ENCODE measurements at regions not wholly inside any gene's neighbourhood (a gene's known extent, or its start where the extent isn't known, plus 50 kb on each side); places are given as distances from the start of the nearest gene placed in this dataset.

GRCh38 chrX:65602221-65602560 lies 65.3 kb upstream of the MSN start:
- TF ChIP-seq TCF12 (IDR thresholded peaks at IDR 0.05; ENCODE audit: low read depth) (no peak), RAD21 (IDR thresholded peaks at IDR 0.05; ENCODE audit: low read depth) (no peak)

- TF ChIP-seq MAX (IDR thresholded peaks at IDR 0.05) (no peak), EGR1 (IDR thresholded peaks at IDR 0.05) (no peak), TEAD4 (IDR thresholded peaks at IDR 0.05) (no peak), RAD21 (IDR thresholded peaks at IDR 0.05; ENCODE audit: low read depth) (no peak), CREB1 (IDR thresholded peaks at IDR 0.05; ENCODE audit: low read depth) (no peak), YY1 (IDR thresholded peaks at IDR 0.05; ENCODE audit: low read depth) (no peak), NFIC (IDR thresholded peaks at IDR 0.05) (no peak)
Observed at GRCh38 chrX:65601530-65602220, 65.8 kb upstream of the MSN start.

GRCh38 chrX:65601126-65601525 lies 66.3 kb upstream of the MSN start:
- no peak for TF ChIP-seq ZBTB7A (IDR thresholded peaks at IDR 0.05; ENCODE audit: low read depth)
- no peak for TF ChIP-seq YY1 (IDR thresholded peaks at IDR 0.05; ENCODE audit: low read depth)
- TF ChIP-seq FOXM1 (IDR thresholded peaks at IDR 0.05; ENCODE audit: borderline replicate concordance, low read depth), result no peak
- no peak for TF ChIP-seq RAD21 (IDR thresholded peaks at IDR 0.05; ENCODE audit: low read depth)
- TF ChIP-seq TCF12 (IDR thresholded peaks at IDR 0.05; ENCODE audit: low read depth), result no peak
- TF ChIP-seq REST (IDR thresholded peaks at IDR 0.05; ENCODE audit: low read depth), result no peak
- TF ChIP-seq MAX (IDR thresholded peaks at IDR 0.05), result no peak
- TF ChIP-seq USF1 (IDR thresholded peaks at IDR 0.05), result no peak
- TF ChIP-seq CEBPB (IDR thresholded peaks at IDR 0.05), result no peak
- TF ChIP-seq CREB1 (IDR thresholded peaks at IDR 0.05; ENCODE audit: low read depth), result no peak
- TF ChIP-seq NFIC (IDR thresholded peaks at IDR 0.05), result no peak
- no peak for TF ChIP-seq TEAD4 (IDR thresholded peaks at IDR 0.05)
- no peak for TF ChIP-seq EGR1 (IDR thresholded peaks at IDR 0.05)

GRCh38 chrX:65600106-65600505 lies 65.5 kb upstream of the LAS1L start:
- TF ChIP-seq CREB1 (IDR thresholded peaks at IDR 0.05; ENCODE audit: low read depth), result no peak
- no peak for TF ChIP-seq CEBPB (IDR thresholded peaks at IDR 0.05)
- TF ChIP-seq EP300 (IDR thresholded peaks at IDR 0.05; ENCODE audit: borderline replicate concordance), result no peak
- TF ChIP-seq YY1 (IDR thresholded peaks at IDR 0.05; ENCODE audit: low read depth), result no peak
- TF ChIP-seq USF1 (IDR thresholded peaks at IDR 0.05), result no peak
- TF ChIP-seq TEAD4 (IDR thresholded peaks at IDR 0.05), result no peak
- TF ChIP-seq RAD21 (IDR thresholded peaks at IDR 0.05; ENCODE audit: low read depth), result no peak
- no peak for TF ChIP-seq MAX (IDR thresholded peaks at IDR 0.05)
- no peak for TF ChIP-seq FOXM1 (IDR thresholded peaks at IDR 0.05; ENCODE audit: borderline replicate concordance, low read depth)
- TF ChIP-seq TAF1 (IDR thresholded peaks at IDR 0.05; ENCODE audit: low read depth), result no peak
- TF ChIP-seq NFIC (IDR thresholded peaks at IDR 0.05), result no peak
- TF ChIP-seq EGR1 (IDR thresholded peaks at IDR 0.05), result no peak

- TF ChIP-seq RAD21 (IDR thresholded peaks at IDR 0.05; ENCODE audit: low read depth) (no peak), MAX (IDR thresholded peaks at IDR 0.05) (no peak), ZBTB7A (IDR thresholded peaks at IDR 0.05; ENCODE audit: low read depth) (no peak), TEAD4 (IDR thresholded peaks at IDR 0.05) (no peak), CEBPB (IDR thresholded peaks at IDR 0.05) (no peak), TAF1 (IDR thresholded peaks at IDR 0.05; ENCODE audit: low read depth) (no peak)
Observed at GRCh38 chrX:65598559-65599147, 64.1 kb upstream of the LAS1L start.

GRCh38 chrX:65596270-65597034 lies 61.9 kb upstream of the LAS1L start:
- TF ChIP-seq MAX (IDR thresholded peaks at IDR 0.05), result no peak

- TF ChIP-seq FOXM1 (IDR thresholded peaks at IDR 0.05; ENCODE audit: borderline replicate concordance, low read depth) (no peak), EP300 (IDR thresholded peaks at IDR 0.05; ENCODE audit: borderline replicate concordance) (no peak), REST (IDR thresholded peaks at IDR 0.05; ENCODE audit: low read depth) (no peak), YY1 (IDR thresholded peaks at IDR 0.05; ENCODE audit: low read depth) (no peak), RAD21 (IDR thresholded peaks at IDR 0.05; ENCODE audit: low read depth) (peak; percentile 90), MAX (IDR thresholded peaks at IDR 0.05) (no peak)
Observed at GRCh38 chrX:65595460-65595876, 60.9 kb upstream of the LAS1L start.
